ENCODE measurements at regions not wholly inside any gene's neighbourhood (a gene's known extent, or its start where the extent isn't known, plus 50 kb on each side); places are given as distances from the start of the nearest gene placed in this dataset.
"Not testable (repeated sequence)": the region's sequence is repeated elsewhere in the genome, so short reads cannot be mapped to it uniquely, and the experiment has no call there.

- ATAC-seq; H3K27ac ChIP-seq (ENCODE audit: control insufficient read depth, insufficient read depth); H3K4me3 ChIP-seq; CTCF ChIA-PET; H3K36me3 ChIP-seq (ENCODE audit: control insufficient read depth in 2 of 2, insufficient read depth in 2 of 2, low read length in 1 of 2); H3K27me3 ChIP-seq (replicated peaks in 1 of 2; ENCODE audit: control insufficient read depth in 2 of 2, insufficient read depth in 2 of 2, low read length in 1 of 2); H3K79me2 ChIP-seq (ENCODE audit: control insufficient read depth, insufficient read depth, low read length); H3K4me1 ChIP-seq (ENCODE audit: control insufficient read depth, insufficient read depth, low read length); RAD21 ChIA-PET (ENCODE audit: unreplicated experiment); POLR2A ChIA-PET; FAIRE-seq; in situ Hi-C loops (cut with MboI); SMC1A ChIA-PET (ENCODE audit: uncharacterized antibody, unreplicated experiment); DNase-seq (ENCODE audit: low read depth, low spot score); H3K9ac ChIP-seq (ENCODE audit: control insufficient read depth, insufficient read depth, low read length); H3K9me3 ChIP-seq (replicated peaks; ENCODE audit: control insufficient read depth, insufficient read depth, low read length); H3K4me2 ChIP-seq (ENCODE audit: control insufficient read depth, insufficient read depth); H2AFZ ChIP-seq (ENCODE audit: control insufficient read depth, low read depth, low read length); BruUV-seq (replicated peaks); H4K20me1 ChIP-seq (ENCODE audit: control insufficient read depth, insufficient read depth); intact Hi-C loops (cut with micrococcal nuclease; ENCODE audit: unreplicated experiment): not testable (repeated sequence)
- WGBS (ENCODE audit: insufficient coverage, insufficient replicate concordance, low lambda C conversion rate, missing lambda C conversion rate), result no CpG with 5 or more reads among the region's 1 CpG
Measured at GRCh38 chr2:88994856-88995255, 303.4 kb downstream of the RPIA start.

- RAD21 ChIA-PET (ENCODE audit: unreplicated experiment); in situ Hi-C loops (cut with MboI); H3K36me3 ChIP-seq (ENCODE audit: control insufficient read depth in 2 of 2, insufficient read depth in 2 of 2, low read length in 1 of 2); FAIRE-seq; H3K4me2 ChIP-seq (ENCODE audit: control insufficient read depth, insufficient read depth); SMC1A ChIA-PET (ENCODE audit: uncharacterized antibody, unreplicated experiment); DNase-seq (ENCODE audit: low read depth, low spot score); intact Hi-C loops (cut with micrococcal nuclease; ENCODE audit: unreplicated experiment); ATAC-seq; H2AFZ ChIP-seq (ENCODE audit: control insufficient read depth, low read depth, low read length); POLR2A ChIA-PET; H3K9me3 ChIP-seq (replicated peaks; ENCODE audit: control insufficient read depth, insufficient read depth, low read length); H3K79me2 ChIP-seq (ENCODE audit: control insufficient read depth, insufficient read depth, low read length); H3K9ac ChIP-seq (ENCODE audit: control insufficient read depth, insufficient read depth, low read length); BruUV-seq (replicated peaks); H3K4me3 ChIP-seq; H4K20me1 ChIP-seq (ENCODE audit: control insufficient read depth, insufficient read depth); CTCF ChIA-PET; H3K27me3 ChIP-seq (replicated peaks in 1 of 2; ENCODE audit: control insufficient read depth in 2 of 2, insufficient read depth in 2 of 2, low read length in 1 of 2); H3K27ac ChIP-seq (ENCODE audit: control insufficient read depth, insufficient read depth); H3K4me1 ChIP-seq (ENCODE audit: control insufficient read depth, insufficient read depth, low read length): not testable (repeated sequence)
Measured at GRCh38 chr2:88996588-88996987, 305.1 kb downstream of the RPIA start.

- CTCF ChIA-PET, result no interaction called here
- no peaks in the 10 kb centered on the region for H3K27me3 ChIP-seq (replicated peaks in 1 of 2; ENCODE audit: control insufficient read depth in 2 of 2, insufficient read depth in 2 of 2, low read length in 1 of 2)
- no peak for TF ChIP-seq RELB (IDR thresholded peaks at IDR 0.05; ENCODE audit: low read depth)
- no peak for TF ChIP-seq ESRRA (IDR thresholded peaks at IDR 0.05; ENCODE audit: low read length)
- TF ChIP-seq YBX1 (IDR thresholded peaks at IDR 0.05), result no peak
- TF ChIP-seq ZBTB11 (CRISPR knock-in tag; IDR thresholded peaks at IDR 0.05), result no peak
- TF ChIP-seq IRF3 (IDR thresholded peaks at IDR 0.05), result no peak
Measured at GRCh38 chr2:88999365-88999764, 307.9 kb downstream of the RPIA start.

More at GRCh38 chr2:88999365-88999764, 307.9 kb downstream of the RPIA start:
- no peak for ATAC-seq
- intact Hi-C loops (cut with micrococcal nuclease; ENCODE audit: unreplicated experiment) (no loop called here), in situ Hi-C loops (cut with MboI) (no loop called here)
- no peaks in the 10 kb centered on the region for H3K79me2 ChIP-seq (ENCODE audit: control insufficient read depth, insufficient read depth, low read length)
- H3K9ac ChIP-seq (ENCODE audit: control insufficient read depth, insufficient read depth, low read length), result no peak overlapping the region
- no peaks in the 10 kb centered on the region for H3K36me3 ChIP-seq (ENCODE audit: control insufficient read depth in 2 of 2, insufficient read depth in 2 of 2, low read length in 1 of 2)
- no peak for DNase-seq (ENCODE audit: low read depth, low spot score)
- WGBS (ENCODE audit: insufficient coverage, insufficient replicate concordance, low lambda C conversion rate, missing lambda C conversion rate), result 55% methylated on average over 9 of the region's 10 CpGs
- no peaks in the 10 kb centered on the region for H4K20me1 ChIP-seq (ENCODE audit: control insufficient read depth, insufficient read depth)
- POLR2A ChIA-PET, result no interaction called here
- SMC1A ChIA-PET (ENCODE audit: uncharacterized antibody, unreplicated experiment), result no interaction called here
- H3K27ac ChIP-seq (ENCODE audit: control insufficient read depth, insufficient read depth), result no peak overlapping the region
- no peak overlapping the region for H3K4me2 ChIP-seq (ENCODE audit: control insufficient read depth, insufficient read depth)
- RAD21 ChIA-PET (ENCODE audit: unreplicated experiment), result no interaction called here
- H3K9me3 ChIP-seq (replicated peaks; ENCODE audit: control insufficient read depth, insufficient read depth, low read length), result no peaks in the 10 kb centered on the region
- no peak for FAIRE-seq
- no peaks in the 10 kb centered on the region for H3K4me1 ChIP-seq (ENCODE audit: control insufficient read depth, insufficient read depth, low read length)
- no peak overlapping the region for H2AFZ ChIP-seq (ENCODE audit: control insufficient read depth, low read depth, low read length)
- BruUV-seq (replicated peaks), result no TSS peak
- no peak overlapping the region for H3K4me3 ChIP-seq
